PC-9 (cell line): ENCODE measurements at regions not wholly inside any gene's neighbourhood (a gene's known extent, or its start where the extent isn't known, plus 50 kb on each side); places are given as distances from the start of the nearest gene placed in this dataset.

Experiments
- BruUV-seq: library from RNA; stranded (reverse); fragments of 400-500 nt; replicated peaks from 2 replicates; lab custom pipeline; 2021; lab: Mats Ljungman, UMichigan
- CTCF ChIA-PET: fragments of 300-600 bp; sonication (Branson Sonifier 250); formaldehyde crosslinking; loops from one replicate; lab custom pipeline; 2022; ENCODE audit warnings: antibody characterized with exemption; lab: Charles Lee
- POLR2A ChIA-PET: fragments of 300-600 bp; sonication (Branson Sonifier 250); formaldehyde crosslinking; loops from one replicate; lab custom pipeline; 2022; ENCODE audit warnings: antibody characterized with exemption; ENCODE audit not compliant: unreplicated experiment; lab: Charles Lee
- DNase-seq, 2 experiments: peaks; one replicate each; pipeline versions ENCODE4 v3.0.0 to v3.0.0-alpha.2; 2015 to 2022; ENCODE audit warnings: mixed read lengths in 1 of 2
- H2AFZ ChIP-seq: fragments of 200-600 bp; sonication (generic); 2 replicates; pipeline ENCODE4 v1.8.1; 2017; ENCODE audit warnings: antibody characterized with exemption
- H3F3A ChIP-seq: fragments of 200-600 bp; sonication (generic); 2 replicates; pipeline ENCODE4 v1.8.1; 2017; ENCODE audit warnings: antibody characterized with exemption, mild to moderate bottlenecking, low read depth; ENCODE audit not compliant: insufficient read depth
- H3K27ac ChIP-seq: fragments of 200-600 bp; sonication (generic); 2 replicates; pipeline ENCODE4 v1.6.1; 2016; ENCODE audit warnings: mixed run types
- H3K27me3 ChIP-seq: fragments of 200-600 bp; sonication (generic); 2 replicates; pipeline ENCODE4 v1.6.1; 2016; ENCODE audit warnings: low read depth, mixed run types; ENCODE audit not compliant: insufficient read depth
- H3K36me3 ChIP-seq: fragments of 200-600 bp; sonication (generic); 2 replicates; pipeline ENCODE4 v1.6.1; 2016; ENCODE audit warnings: low read depth, mixed run types
- H3K4me1 ChIP-seq: fragments of 200-600 bp; sonication (generic); replicated peaks from 2 replicates; pipeline ENCODE4 v1.6.1; 2016; ENCODE audit warnings: mixed run types; ENCODE audit not compliant: insufficient read depth
- H3K4me2 ChIP-seq: fragments of 200-600 bp; sonication (generic); 2 replicates; pipeline ENCODE4 v1.6.1; 2017; ENCODE audit warnings: mixed run types
- H3K4me3 ChIP-seq: fragments of 200-600 bp; sonication (generic); 2 replicates; pipeline ENCODE4 v1.6.1; 2016; ENCODE audit warnings: mixed run types
- H3K79me2 ChIP-seq: fragments of 200-600 bp; sonication (generic); 2 replicates; pipeline ENCODE4 v1.6.1; 2017; ENCODE audit warnings: low read depth, mixed run types
- H3K9me2 ChIP-seq: fragments of 200-600 bp; sonication (generic); 2 replicates; pipeline ENCODE4 v1.8.1; 2017; ENCODE audit warnings: mild to moderate bottlenecking; ENCODE audit not compliant: insufficient read depth
- H3K9me3 ChIP-seq: fragments of 200-600 bp; sonication (generic); 2 replicates; pipeline ENCODE4 v1.8.1; 2016; ENCODE audit warnings: low read depth; ENCODE audit not compliant: insufficient read depth
- H4K20me1 ChIP-seq: fragments of 200-600 bp; sonication (generic); 2 replicates; pipeline ENCODE4 v1.8.1; 2017; ENCODE audit not compliant: insufficient read depth
- CTCF ChIP-seq: fragments of 200-600 bp; sonication (generic); conservative IDR thresholded peaks from 2 replicates; pipeline ENCODE4 v1.6.1; 2017; ENCODE audit warnings: mixed run types, antibody characterized with exemption, mild to moderate bottlenecking, moderate library complexity
- EZH2 ChIP-seq: fragments of 200-600 bp; sonication (generic); IDR thresholded peaks from 2 replicates; pipeline ENCODE4 v1.8.0; 2017; ENCODE audit warnings: antibody characterized with exemption, low read depth
- intact Hi-C: fragments of 100-400 bp; cut with micrococcal nuclease; formaldehyde crosslinking; loops from one replicate; pipeline ENCODE4 v1.10.0; 2022; ENCODE audit not compliant: unreplicated experiment

DNA sequence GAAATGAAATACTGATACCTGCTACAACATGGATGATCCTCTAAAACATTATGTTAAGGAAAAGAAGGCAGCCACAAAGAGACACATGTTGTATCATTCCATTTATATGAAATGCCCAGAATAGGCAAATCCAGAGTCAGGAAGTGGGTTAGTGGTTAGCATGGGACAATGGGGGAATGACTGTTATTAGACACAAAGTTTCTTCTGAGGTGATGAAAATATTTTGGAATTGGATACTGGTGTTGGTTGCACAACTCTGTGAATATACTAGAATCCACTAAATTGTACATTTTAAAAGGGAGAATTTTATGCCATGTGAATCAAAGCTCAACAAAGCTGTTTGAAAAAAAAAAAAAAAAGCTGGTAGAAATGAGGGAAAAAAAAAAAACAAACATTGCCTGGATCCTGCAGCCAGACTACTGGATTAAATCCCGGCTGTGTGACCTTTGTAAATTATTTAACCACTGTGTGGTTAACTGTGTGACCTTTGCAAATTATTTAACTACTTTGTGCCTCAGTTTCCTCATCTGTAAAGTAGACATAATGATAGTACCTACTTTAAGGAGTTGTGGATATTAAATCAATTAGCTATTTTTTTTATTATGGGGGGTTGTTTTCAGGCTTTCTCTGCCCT lies 75.6 kb upstream of the PRICKLE2 start:
- H3K36me3 ChIP-seq, result no peaks in the 10 kb centered on the region
- no peaks in the 10 kb centered on the region; the same call in 1 of the 2 replicates for H3K9me3 ChIP-seq
- CTCF ChIA-PET, result interaction anchor here (0.6 kb wide), 1 partner anchor 1126 kb away, joined by 5 read pairs; no protein-coding TSS in a partner anchor
- POLR2A ChIA-PET, result no interaction called here
- no peak overlapping the region for H3K4me3 ChIP-seq
- TF ChIP-seq EZH2 (no peak), CTCF (no peak)
- H3F3A ChIP-seq, result no peaks in the 10 kb centered on the region
- no TSS peak for BruUV-seq
- no peaks in the 10 kb centered on the region for H3K9me2 ChIP-seq
- no peak for DNase-seq
- intact Hi-C loops, result no loop called here
- no peak overlapping the region for H3K4me2 ChIP-seq
- H3K4me1 ChIP-seq, result no peaks in the 10 kb centered on the region
- H4K20me1 ChIP-seq, result no peaks in the 10 kb centered on the region
- no peaks in the 10 kb centered on the region for H3K79me2 ChIP-seq
- H3K27ac ChIP-seq, result no peak overlapping the region
- no peaks in the 10 kb centered on the region for H3K27me3 ChIP-seq
- no peak overlapping the region for H2AFZ ChIP-seq

GRCh38 chr3:64299206-64299605 lies 73.9 kb upstream of the PRICKLE2 start:
- H3K79me2 ChIP-seq, result no peaks in the 10 kb centered on the region
- no peak for DNase-seq
- CTCF ChIA-PET, result no interaction called here
- no peaks in the 10 kb centered on the region for H3K27me3 ChIP-seq
- no peaks in the 10 kb centered on the region; the same call in 1 of the 2 replicates for H3K9me3 ChIP-seq
- H4K20me1 ChIP-seq, result no peaks in the 10 kb centered on the region
- H3K9me2 ChIP-seq, result no peaks in the 10 kb centered on the region
- TF ChIP-seq EZH2, result no peak
- TF ChIP-seq CTCF, result no peak
- H3F3A ChIP-seq, result no peaks in the 10 kb centered on the region
- intact Hi-C loops, result no loop called here
- H3K36me3 ChIP-seq, result no peaks in the 10 kb centered on the region
- BruUV-seq, result no TSS peak
- H2AFZ ChIP-seq, result no peak overlapping the region
- H3K4me3 ChIP-seq, result no peak overlapping the region
- no peak overlapping the region for H3K27ac ChIP-seq
- no peak overlapping the region for H3K4me2 ChIP-seq
- no peaks in the 10 kb centered on the region for H3K4me1 ChIP-seq
- POLR2A ChIA-PET, result no interaction called here

DNA sequence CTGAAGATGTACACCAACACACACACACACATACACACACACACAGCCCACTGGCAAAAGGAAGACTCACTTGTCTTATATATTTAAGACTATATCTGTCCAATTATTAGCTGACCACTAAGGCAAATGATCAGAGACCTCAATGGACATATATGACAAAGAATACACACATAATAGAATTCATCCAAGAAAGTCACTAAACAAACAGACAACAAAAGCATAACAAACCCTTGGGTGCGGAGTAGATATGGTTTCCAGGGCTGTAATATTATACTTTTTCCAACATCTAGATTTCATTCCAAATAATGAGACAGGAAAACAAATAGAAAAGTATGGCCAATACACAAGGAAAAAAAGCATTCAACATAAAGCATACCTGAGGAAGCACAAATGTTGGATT lies 72.3 kb upstream of the PRICKLE2 start:
- no peaks in the 10 kb centered on the region for H3K36me3 ChIP-seq
- no peak overlapping the region for H3K4me3 ChIP-seq
- ChIA-PET CTCF (no interaction called here), POLR2A (no interaction called here)
- intact Hi-C loops, result no loop called here
- H3K4me2 ChIP-seq, result no peak overlapping the region
- H3K79me2 ChIP-seq, result no peaks in the 10 kb centered on the region
- no peak overlapping the region for H2AFZ ChIP-seq
- DNase-seq, result no peak
- no TSS peak for BruUV-seq
- no peaks in the 10 kb centered on the region; the same call in 1 of the 2 replicates for H3K9me3 ChIP-seq
- no peaks in the 10 kb centered on the region for H3K4me1 ChIP-seq
- TF ChIP-seq CTCF (no peak), EZH2 (no peak)
- H4K20me1 ChIP-seq, result no peaks in the 10 kb centered on the region
- H3K27ac ChIP-seq, result no peak overlapping the region
- H3K27me3 ChIP-seq, result no peaks in the 10 kb centered on the region
- no peaks in the 10 kb centered on the region for H3K9me2 ChIP-seq
- no peaks in the 10 kb centered on the region for H3F3A ChIP-seq
